Mesothelial cell of epicardium (in vitro differentiated cells): ENCODE measurements at regions not wholly inside any gene's neighbourhood (a gene's known extent, or its start where the extent isn't known, plus 50 kb on each side); places are given as distances from the start of the nearest gene placed in this dataset.

Experiments
- DNase-seq, 2 experiments: peaks; one replicate each; pipeline ENCODE4 v3.0.0; 2021; ENCODE audit warnings: low spot score in 2 of 2; ENCODE audit not compliant: unreplicated experiment in 2 of 2
- H3K27ac Mint-ChIP-seq: 2 replicates; pipeline ENCODE4 v1.8.0; 2021; ENCODE audit warnings: mixed read lengths
- H3K27me3 Mint-ChIP-seq: 2 replicates; pipeline ENCODE4 v1.8.0; 2021; ENCODE audit warnings: low read depth, mixed read lengths
- H3K36me3 Mint-ChIP-seq: 2 replicates; pipeline ENCODE4 v1.8.0; 2021; ENCODE audit warnings: mixed read lengths
- H3K4me1 Mint-ChIP-seq: 2 replicates; pipeline ENCODE4 v1.8.0; 2021; ENCODE audit warnings: mixed read lengths
- H3K4me3 Mint-ChIP-seq: 2 replicates; pipeline ENCODE4 v1.8.0; 2021; ENCODE audit warnings: mild to moderate bottlenecking, moderate library complexity, mixed read lengths
- H3K9me3 Mint-ChIP-seq: 2 replicates; pipeline ENCODE4 v1.8.0; 2021; ENCODE audit warnings: mixed read lengths
- TF ChIP-seq, protein P1 (sequence below): fragments of 200-600 bp; sonication (generic); IDR thresholded peaks from one replicate; pipeline ENCODE4 v1.5.0; 2021; ENCODE audit warnings: antibody characterized with exemption; ENCODE audit not compliant: unreplicated experiment

DNA sequence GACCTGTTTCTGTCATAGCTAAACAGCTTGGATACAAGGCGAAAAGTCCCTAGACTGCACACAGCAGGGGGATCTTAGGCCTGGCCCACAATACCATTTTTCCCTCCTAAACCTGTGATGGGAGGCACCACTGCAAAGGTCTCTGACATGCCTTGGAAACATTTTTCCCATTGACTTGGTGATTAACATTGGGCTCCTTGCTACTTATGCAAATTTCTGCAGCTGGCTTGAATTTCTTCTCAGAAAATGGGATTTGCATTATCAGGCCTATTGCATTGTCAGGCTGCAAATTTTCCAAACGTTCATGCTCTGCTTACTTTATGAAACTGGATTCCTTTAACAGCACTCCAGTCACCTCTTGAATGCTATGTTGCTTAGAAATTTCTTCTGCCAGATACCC, 136.2 kb upstream of the TSHZ3 start:
- Mint-ChIP-seq H3K9me3 (peaks cover 31% of the 10 kb centered on the region), H3K36me3 (peaks cover 3% of the 10 kb centered on the region), H3K4me3 (no peak overlapping the region), H3K4me1 (no peaks in the 10 kb centered on the region), H3K27ac (no peak overlapping the region), H3K27me3 (peaks cover 1% of the 10 kb centered on the region)
- TF ChIP-seq, protein P1, sequence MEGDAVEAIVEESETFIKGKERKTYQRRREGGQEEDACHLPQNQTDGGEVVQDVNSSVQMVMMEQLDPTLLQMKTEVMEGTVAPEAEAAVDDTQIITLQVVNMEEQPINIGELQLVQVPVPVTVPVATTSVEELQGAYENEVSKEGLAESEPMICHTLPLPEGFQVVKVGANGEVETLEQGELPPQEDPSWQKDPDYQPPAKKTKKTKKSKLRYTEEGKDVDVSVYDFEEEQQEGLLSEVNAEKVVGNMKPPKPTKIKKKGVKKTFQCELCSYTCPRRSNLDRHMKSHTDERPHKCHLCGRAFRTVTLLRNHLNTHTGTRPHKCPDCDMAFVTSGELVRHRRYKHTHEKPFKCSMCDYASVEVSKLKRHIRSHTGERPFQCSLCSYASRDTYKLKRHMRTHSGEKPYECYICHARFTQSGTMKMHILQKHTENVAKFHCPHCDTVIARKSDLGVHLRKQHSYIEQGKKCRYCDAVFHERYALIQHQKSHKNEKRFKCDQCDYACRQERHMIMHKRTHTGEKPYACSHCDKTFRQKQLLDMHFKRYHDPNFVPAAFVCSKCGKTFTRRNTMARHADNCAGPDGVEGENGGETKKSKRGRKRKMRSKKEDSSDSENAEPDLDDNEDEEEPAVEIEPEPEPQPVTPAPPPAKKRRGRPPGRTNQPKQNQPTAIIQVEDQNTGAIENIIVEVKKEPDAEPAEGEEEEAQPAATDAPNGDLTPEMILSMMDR: no peak
- no peak for DNase-seq

DNA sequence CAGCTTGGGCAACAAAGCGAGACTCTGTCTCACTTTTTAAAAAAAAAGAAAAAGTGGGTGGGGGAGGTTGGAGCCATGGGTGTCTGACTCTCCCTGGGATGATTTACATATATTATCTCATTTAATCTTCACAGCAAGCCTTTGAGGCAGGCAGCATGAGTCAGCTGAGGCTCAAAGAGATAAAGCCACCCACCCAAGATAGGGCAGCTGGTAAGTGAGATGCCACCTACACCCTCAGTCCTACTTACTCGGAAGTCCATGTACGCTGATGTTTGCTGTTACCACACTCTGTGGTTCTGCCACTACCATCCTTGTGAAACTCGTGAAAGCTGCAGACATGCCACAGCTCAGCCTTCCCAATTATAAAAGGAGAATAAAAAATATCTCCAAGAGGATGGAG, 142.0 kb upstream of the TSHZ3 start:
- TF ChIP-seq, protein P1: no peak
- no peak overlapping the region for H3K4me3 Mint-ChIP-seq
- peaks cover 4% of the 10 kb centered on the region for H3K9me3 Mint-ChIP-seq
- H3K27ac Mint-ChIP-seq: no peak overlapping the region
- H3K4me1 Mint-ChIP-seq: no peaks in the 10 kb centered on the region
- no peak for DNase-seq
- no peaks in the 10 kb centered on the region for H3K36me3 Mint-ChIP-seq
- H3K27me3 Mint-ChIP-seq: no peaks in the 10 kb centered on the region

DNA sequence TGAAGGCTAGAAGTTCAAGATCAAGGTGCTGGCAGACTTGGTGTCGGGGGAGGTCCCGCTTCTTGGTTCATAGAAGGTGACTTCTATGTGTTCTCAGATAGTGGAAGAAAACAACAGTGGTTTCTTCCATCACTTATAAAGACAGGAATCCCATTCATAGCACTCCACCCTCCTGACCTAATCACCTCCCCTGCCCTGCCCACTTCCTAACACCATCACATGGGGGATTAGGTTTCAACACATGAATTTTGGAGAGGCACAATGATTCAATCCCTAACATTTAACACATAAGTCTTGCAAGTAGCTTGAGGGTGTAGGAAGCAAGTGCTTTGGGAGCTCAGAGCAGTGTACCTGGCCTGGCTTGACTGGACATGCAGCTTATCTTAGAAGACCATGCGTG, 142.8 kb upstream of the TSHZ3 start:
- DNase-seq: peak in 1 of 2 experiments; percentile 21
- H3K27ac Mint-ChIP-seq: no peak overlapping the region
- no peaks in the 10 kb centered on the region for H3K36me3 Mint-ChIP-seq
- no peaks in the 10 kb centered on the region for H3K27me3 Mint-ChIP-seq
- H3K4me3 Mint-ChIP-seq: no peak overlapping the region
- H3K9me3 Mint-ChIP-seq: no peaks in the 10 kb centered on the region
- TF ChIP-seq, protein P1: no peak
- no peaks in the 10 kb centered on the region for H3K4me1 Mint-ChIP-seq

DNA sequence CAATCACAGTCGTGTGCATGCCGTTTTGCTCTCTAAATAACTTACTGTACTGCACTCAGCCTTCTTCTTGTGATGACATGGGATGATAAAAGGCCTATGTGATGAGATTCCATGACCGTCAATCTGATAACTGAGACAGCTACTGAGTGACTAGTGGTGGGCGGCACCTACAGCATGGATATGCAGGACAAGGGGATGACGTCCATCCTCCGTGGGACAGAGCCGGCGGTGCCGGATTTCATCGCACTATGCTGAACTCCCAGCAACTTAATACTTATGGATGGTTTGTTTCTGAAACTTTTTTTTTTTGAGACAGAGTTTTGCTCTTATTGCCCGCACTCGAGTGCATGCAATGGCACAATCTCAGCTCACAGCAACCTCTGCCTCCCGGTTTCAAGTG, 146.8 kb upstream of the TSHZ3 start:
- Mint-ChIP-seq H3K4me1 (no peaks in the 10 kb centered on the region), H3K4me3 (no peak overlapping the region), H3K9me3 (peaks cover 8% of the 10 kb centered on the region), H3K27me3 (no peaks in the 10 kb centered on the region), H3K36me3 (no peaks in the 10 kb centered on the region), H3K27ac (no peak overlapping the region)
- TF ChIP-seq, protein P1: no peak
- DNase-seq: peak in 1 of 2 experiments; percentile 11

DNA sequence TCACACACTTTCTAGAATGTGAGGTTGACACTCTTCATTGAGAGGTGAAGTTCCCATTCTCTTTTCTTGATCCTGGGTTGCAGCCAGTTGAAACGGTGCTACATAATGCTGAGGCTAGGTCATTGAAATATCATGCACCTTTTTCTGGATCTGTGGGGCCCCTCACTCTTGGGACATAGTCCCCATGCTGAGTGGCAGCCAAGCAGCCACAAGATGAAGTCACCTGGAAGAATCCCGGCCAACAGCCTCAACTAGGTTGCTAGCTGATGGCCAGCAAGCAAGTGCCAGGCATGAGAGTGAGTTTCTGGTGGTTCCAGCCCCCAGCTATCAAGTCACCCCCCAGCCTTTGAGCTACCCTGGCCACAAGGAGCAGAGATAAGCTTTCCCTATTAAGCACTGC, 148.5 kb upstream of the TSHZ3 start:
- TF ChIP-seq, protein P1: no peak
- H3K27ac Mint-ChIP-seq: no peak overlapping the region
- H3K27me3 Mint-ChIP-seq: no peaks in the 10 kb centered on the region
- no peaks in the 10 kb centered on the region for H3K36me3 Mint-ChIP-seq
- H3K4me1 Mint-ChIP-seq: no peaks in the 10 kb centered on the region
- H3K4me3 Mint-ChIP-seq: no peak overlapping the region
- peaks cover 8% of the 10 kb centered on the region for H3K9me3 Mint-ChIP-seq
- no peak for DNase-seq

DNA sequence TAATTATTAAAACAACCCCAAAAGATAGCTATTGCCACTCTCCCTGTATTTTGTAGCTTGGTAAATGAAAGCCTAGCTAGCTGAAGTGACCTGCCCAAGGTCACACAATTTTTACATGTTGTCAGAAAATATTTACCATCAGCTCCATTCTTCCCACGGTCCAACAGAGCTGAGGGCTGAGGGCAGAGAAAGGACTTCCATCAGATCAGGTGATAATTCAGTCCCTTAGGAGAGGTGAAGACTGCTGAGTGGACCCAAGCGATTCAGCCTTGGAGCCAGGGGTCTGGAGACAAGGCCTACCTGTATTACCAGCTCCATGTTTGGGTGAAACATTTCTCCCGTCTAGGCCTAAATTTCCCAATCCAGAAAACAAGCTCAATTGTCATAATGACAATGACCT, 149.5 kb upstream of the TSHZ3 start:
- TF ChIP-seq, protein P1: no peak
- no peak for DNase-seq
- H3K27ac Mint-ChIP-seq: no peak overlapping the region
- peaks cover 7% of the 10 kb centered on the region for H3K27me3 Mint-ChIP-seq
- no peaks in the 10 kb centered on the region for H3K36me3 Mint-ChIP-seq
- peaks cover 8% of the 10 kb centered on the region for H3K9me3 Mint-ChIP-seq
- H3K4me1 Mint-ChIP-seq: no peaks in the 10 kb centered on the region
- H3K4me3 Mint-ChIP-seq: no peak overlapping the region
